NT2/D1 (cell line): ENCODE measurements at regions not wholly inside any gene's neighbourhood (a gene's known extent, or its start where the extent isn't known, plus 50 kb on each side); places are given as distances from the start of the nearest gene placed in this dataset.

Experiments
- SUZ12 ChIP-seq: IDR thresholded peaks from 2 replicates; pipeline ENCODE4 v1.6.1; 2011; ENCODE audit not compliant: insufficient read length, insufficient read depth; ENCODE audit errors: extremely low read depth
- YY1 ChIP-seq: IDR thresholded peaks from 2 replicates; pipeline ENCODE4 v1.6.1; 2011; ENCODE audit not compliant: insufficient read length, insufficient read depth
- ZNF274 ChIP-seq: IDR thresholded peaks from 2 replicates; pipeline ENCODE4 v1.6.1; 2011; ENCODE audit warnings: mild to moderate bottlenecking, low read depth, low read length

DNA sequence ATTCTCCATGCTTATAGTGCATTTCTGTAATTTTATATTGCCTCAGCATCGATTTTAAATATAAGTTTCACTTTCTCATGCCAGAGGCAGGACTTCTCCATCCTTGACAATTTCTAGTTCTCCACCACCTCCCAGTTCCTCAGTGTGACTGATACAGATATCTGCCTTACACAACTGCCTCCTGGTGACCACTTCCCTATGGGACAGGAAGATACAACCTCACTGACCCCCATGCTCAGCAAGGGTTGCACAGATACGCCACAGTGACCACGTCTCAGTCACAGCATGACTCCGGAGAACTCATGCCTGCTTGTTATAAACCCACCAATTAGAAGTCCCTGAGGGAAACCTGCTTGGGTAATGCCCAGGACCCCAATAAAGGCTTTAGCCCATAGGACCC, 284.0 kb upstream of the MC4R start:
- no peak for TF ChIP-seq YY1
- no peak for TF ChIP-seq ZNF274
- no peak for TF ChIP-seq SUZ12
